Natural killer cell treated with Interleukin-12 subunit alpha and Interleukin-12 subunit beta and Interleukin-15 and Interleukin-18, amount 100 ng/mL, for 72 hours (primary cell): ENCODE measurements at regions not wholly inside any gene's neighbourhood (a gene's known extent, or its start where the extent isn't known, plus 50 kb on each side); places are given as distances from the start of the nearest gene placed in this dataset.

Experiments used
- ATAC-seq, 2 donors: fragments of 150-1000 bp; cut with Tn5 transposase in 1 of 2; sonication (Bioruptor Pico), chemical (Tn5 transposase) in 1 of 2; 2 replicates each; pipeline ENCODE4 v1.10.0; 2021
- DNase-seq: peaks from one replicate; pipeline ENCODE4 v3.0.0; 2022; ENCODE audit warnings: low spot score
- H3K27ac Mint-ChIP-seq, 2 donors: 1 replicate in 1 of 2; 2 replicates in 1 of 2; pipeline ENCODE4 v1.8.0; 2022; ENCODE audit warnings: mixed read lengths in 2 of 2, mild to moderate bottlenecking in 1 of 2, moderate library complexity in 1 of 2
- H3K27me3 Mint-ChIP-seq, 2 donors: 1 replicate in 1 of 2; 2 replicates in 1 of 2; pipeline ENCODE4 v1.8.0; 2022; ENCODE audit warnings: mixed read lengths in 2 of 2
- H3K36me3 Mint-ChIP-seq: one replicate; pipeline ENCODE4 v1.8.0; 2022; ENCODE audit warnings: mixed read lengths
- H3K4me1 Mint-ChIP-seq, 2 donors: 1 replicate in 1 of 2; 2 replicates in 1 of 2; pipeline ENCODE4 v1.8.0; 2022; ENCODE audit warnings: low read depth in 2 of 2, mixed read lengths in 2 of 2, mild to moderate bottlenecking in 1 of 2
- H3K4me3 Mint-ChIP-seq: one replicate; pipeline ENCODE4 v1.8.0; 2022; ENCODE audit warnings: mixed read lengths
- H3K9me3 Mint-ChIP-seq: 2 replicates; pipeline ENCODE4 v1.8.0; 2022; ENCODE audit warnings: mixed read lengths

- ATAC-seq (no peak), DNase-seq (no peak)
- Mint-ChIP-seq H3K4me3 (no peak overlapping the region), H3K27me3 (peaks cover 31 to 45% of the 10 kb centered on the region in 2 donors), H3K27ac (no peak overlapping the region), H3K9me3 (peaks cover 4% of the 10 kb centered on the region), H3K36me3 (no peaks in the 10 kb centered on the region), H3K4me1 (peaks cover 0 to 1% of the 10 kb centered on the region in 2 donors)
Measured at GRCh38 chr4:3700736-3701135, 65.4 kb upstream of the ADRA2C start.

DNA sequence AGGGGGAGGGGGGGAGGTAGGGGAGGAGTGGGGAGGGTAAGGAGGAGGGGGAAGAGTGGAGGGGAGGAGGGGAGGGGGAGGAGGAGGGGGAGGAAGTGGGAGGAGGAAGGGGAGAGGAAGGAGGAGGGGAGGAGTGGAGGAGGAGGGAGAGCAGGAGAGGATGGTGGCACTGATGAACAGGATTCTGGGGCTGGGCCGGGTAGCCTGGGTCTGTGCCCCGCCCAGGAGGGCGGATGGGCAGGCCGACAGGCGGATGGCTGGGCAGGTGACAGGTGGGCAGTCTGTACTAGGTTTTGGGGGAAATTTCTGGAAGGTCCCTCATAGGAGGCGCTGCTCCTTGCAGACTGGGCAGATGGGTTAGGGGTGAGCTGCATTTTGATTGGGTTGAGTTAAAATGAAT lies 66.0 kb upstream of the ADRA2C start:
- peaks cover 31 to 47% of the 10 kb centered on the region in 2 donors for H3K27me3 Mint-ChIP-seq
- H3K4me3 Mint-ChIP-seq: no peak overlapping the region
- ATAC-seq (no peak), DNase-seq (no peak)
- no peaks in the 10 kb centered on the region for H3K36me3 Mint-ChIP-seq
- H3K9me3 Mint-ChIP-seq: peaks cover 4% of the 10 kb centered on the region
- no peak overlapping the region for H3K27ac Mint-ChIP-seq
- H3K4me1 Mint-ChIP-seq: no peaks in the 10 kb centered on the region

DNA sequence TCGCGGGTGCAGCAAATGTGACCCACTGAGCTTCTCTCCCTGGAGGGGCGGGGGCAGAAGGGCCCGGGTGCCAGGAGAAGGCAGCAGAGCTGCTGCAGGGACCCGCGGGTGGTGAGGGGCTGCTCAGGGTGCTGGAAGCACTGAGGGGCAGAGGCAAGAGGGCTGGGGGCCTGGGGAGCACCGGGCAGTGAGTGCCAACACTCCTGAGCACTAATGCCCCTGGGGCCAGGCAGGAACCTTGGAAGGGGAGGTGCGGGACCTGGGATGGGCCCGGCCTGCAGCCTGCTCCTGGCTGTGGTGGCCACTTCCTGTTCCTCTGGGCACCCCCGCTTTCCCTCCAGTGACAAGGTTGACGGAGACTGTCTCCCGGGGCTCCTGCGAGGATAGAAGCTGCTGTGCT lies 66.5 kb upstream of the ADRA2C start:
- Mint-ChIP-seq H3K9me3 (peaks cover 4% of the 10 kb centered on the region), H3K36me3 (no peaks in the 10 kb centered on the region), H3K4me3 (no peak overlapping the region), H3K4me1 (no peaks in the 10 kb centered on the region), H3K27me3 (peaks cover 34 to 52% of the 10 kb centered on the region in 2 donors), H3K27ac (no peak overlapping the region)
- DNase-seq (no peak), ATAC-seq (no peak)

DNA sequence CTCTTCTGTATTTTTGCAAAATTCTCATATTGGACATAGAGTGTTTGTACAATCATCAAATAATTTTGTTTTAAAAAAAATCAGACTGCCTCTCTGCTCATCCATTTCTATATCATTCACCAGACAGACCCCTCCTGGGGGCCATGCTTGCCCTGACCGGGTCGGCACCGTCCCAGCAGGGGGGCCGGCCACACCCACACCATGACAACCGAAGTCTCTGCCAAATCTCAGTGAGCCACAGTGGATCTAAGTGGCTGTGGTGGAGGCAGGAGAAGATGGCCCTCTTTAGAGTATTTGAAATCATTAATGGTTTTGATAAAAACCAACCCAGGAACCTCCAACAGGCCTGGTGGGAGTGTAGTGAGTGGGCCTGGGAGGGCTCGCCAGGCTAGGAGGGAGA lies 66.9 kb upstream of the ADRA2C start:
- Mint-ChIP-seq H3K36me3 (no peaks in the 10 kb centered on the region), H3K4me1 (no peaks in the 10 kb centered on the region), H3K4me3 (no peak overlapping the region), H3K27me3 (peaks cover 32 to 56% of the 10 kb centered on the region in 2 donors), H3K9me3 (peaks cover 4% of the 10 kb centered on the region), H3K27ac (no peak overlapping the region)
- DNase-seq (no peak), ATAC-seq (no peak)

DNA sequence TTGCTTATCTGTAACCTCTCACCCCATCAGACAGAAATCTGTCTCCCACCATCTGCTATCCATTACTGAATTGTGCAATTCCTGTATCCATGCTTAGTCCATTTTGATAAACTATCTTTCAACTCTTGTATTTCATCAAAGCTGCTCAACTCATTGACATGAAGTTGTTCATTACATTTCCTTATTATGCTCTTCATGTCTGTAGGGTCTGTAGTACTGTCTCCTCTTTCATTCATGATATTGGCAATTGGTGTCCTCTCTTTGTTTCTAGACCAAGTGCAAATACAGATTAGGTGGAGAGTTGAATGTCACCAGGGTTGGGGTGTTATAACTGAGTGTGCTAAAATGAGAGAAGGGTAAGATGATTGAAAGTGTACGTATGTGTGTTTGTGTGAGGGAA lies 69.2 kb upstream of the ADRA2C start:
- peaks cover 36 to 70% of the 10 kb centered on the region in 2 donors for H3K27me3 Mint-ChIP-seq
- DNase-seq: no peak
- H3K27ac Mint-ChIP-seq: no peak overlapping the region
- no peaks in the 10 kb centered on the region for H3K36me3 Mint-ChIP-seq
- no peak overlapping the region for H3K4me3 Mint-ChIP-seq
- no peak for ATAC-seq
- H3K4me1 Mint-ChIP-seq: no peaks in the 10 kb centered on the region
- H3K9me3 Mint-ChIP-seq: peaks cover 4% of the 10 kb centered on the region

- Mint-ChIP-seq H3K4me1 (no peaks in the 10 kb centered on the region), H3K36me3 (no peaks in the 10 kb centered on the region), H3K27ac (no peak overlapping the region), H3K27me3 (peaks cover 18 to 33% of the 10 kb centered on the region in 2 donors), H3K4me3 (no peak overlapping the region), H3K9me3 (no peaks in the 10 kb centered on the region)
- ATAC-seq (peak; percentile 46 to 47), DNase-seq (peak; percentile 18)
Measured at GRCh38 chr4:3690551-3691152, 75.5 kb upstream of the ADRA2C start.

- no peaks in the 10 kb centered on the region for H3K36me3 Mint-ChIP-seq
- no peak overlapping the region for H3K27ac Mint-ChIP-seq
- H3K27me3 Mint-ChIP-seq: peaks cover 15 to 31% of the 10 kb centered on the region in 2 donors
- ATAC-seq: no peak
- H3K4me3 Mint-ChIP-seq: no peak overlapping the region
- no peaks in the 10 kb centered on the region for H3K9me3 Mint-ChIP-seq
- peak; percentile 50 for DNase-seq
- no peaks in the 10 kb centered on the region for H3K4me1 Mint-ChIP-seq
Measured at GRCh38 chr4:3689576-3690550, 76.3 kb upstream of the ADRA2C start.

- DNase-seq: peak; percentile 23
- Mint-ChIP-seq H3K4me3 (no peak overlapping the region), H3K36me3 (no peaks in the 10 kb centered on the region), H3K4me1 (no peaks in the 10 kb centered on the region), H3K27me3 (peaks cover 15 to 23% of the 10 kb centered on the region in 2 donors), H3K9me3 (no peaks in the 10 kb centered on the region), H3K27ac (no peak overlapping the region)
- ATAC-seq: no peak
Measured at GRCh38 chr4:3689006-3689405, 77.2 kb upstream of the ADRA2C start.

DNA sequence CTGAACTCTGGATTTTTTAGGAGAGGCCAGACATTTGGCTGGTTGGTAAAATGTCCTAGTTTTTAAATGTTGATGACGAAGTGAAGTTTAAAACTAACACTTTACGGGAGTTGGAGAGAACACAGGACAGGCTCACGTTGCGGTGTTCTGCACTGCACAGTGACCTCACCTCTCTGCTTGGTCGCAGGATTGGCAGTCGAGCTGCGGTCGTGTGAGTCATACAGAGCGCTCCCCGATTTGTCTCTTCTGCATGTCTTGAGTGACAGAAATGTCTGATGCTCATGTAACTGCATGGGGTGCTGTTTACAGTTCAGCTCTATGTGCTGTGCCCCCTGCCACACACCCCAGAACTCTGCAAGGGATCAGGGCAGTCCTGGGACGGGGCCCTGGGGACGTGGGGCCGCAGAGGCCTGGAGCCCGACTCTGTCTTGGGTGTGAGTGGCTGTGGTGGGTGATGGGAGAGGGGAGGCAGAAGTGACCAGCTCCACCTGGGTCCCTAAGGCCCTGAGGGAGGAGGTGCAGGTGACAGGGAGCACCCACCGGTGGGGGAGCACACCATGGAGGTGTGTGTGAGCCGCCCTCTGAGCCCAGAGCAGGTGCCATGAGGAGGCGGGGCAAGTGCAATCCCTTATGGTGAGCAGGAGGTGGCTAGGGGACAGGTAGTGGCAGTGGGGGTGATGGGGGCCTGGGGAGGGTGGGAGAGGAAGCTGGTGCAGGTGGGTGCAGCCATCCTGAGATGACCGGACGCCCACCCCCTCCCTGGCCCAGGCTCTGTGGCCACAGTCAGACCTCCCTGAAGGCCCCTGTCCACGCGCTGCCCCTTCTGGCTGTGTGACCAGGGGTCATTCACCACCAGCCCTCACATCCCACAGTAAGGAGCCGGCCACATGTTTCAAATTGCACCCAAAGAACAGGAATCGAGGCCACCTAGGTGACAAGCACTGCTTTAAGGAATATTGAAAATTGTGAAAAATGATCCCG lies 77.9 kb upstream of the ADRA2C start:
- DNase-seq: peak; percentile 46
- no peak overlapping the region for H3K27ac Mint-ChIP-seq
- peak in 1 of 2 donors; percentile 17 for ATAC-seq
- H3K9me3 Mint-ChIP-seq: no peaks in the 10 kb centered on the region
- no peak overlapping the region for H3K4me3 Mint-ChIP-seq
- H3K36me3 Mint-ChIP-seq: no peaks in the 10 kb centered on the region
- no peaks in the 10 kb centered on the region for H3K4me1 Mint-ChIP-seq
- H3K27me3 Mint-ChIP-seq: peaks cover 12 to 16% of the 10 kb centered on the region in 2 donors

DNA sequence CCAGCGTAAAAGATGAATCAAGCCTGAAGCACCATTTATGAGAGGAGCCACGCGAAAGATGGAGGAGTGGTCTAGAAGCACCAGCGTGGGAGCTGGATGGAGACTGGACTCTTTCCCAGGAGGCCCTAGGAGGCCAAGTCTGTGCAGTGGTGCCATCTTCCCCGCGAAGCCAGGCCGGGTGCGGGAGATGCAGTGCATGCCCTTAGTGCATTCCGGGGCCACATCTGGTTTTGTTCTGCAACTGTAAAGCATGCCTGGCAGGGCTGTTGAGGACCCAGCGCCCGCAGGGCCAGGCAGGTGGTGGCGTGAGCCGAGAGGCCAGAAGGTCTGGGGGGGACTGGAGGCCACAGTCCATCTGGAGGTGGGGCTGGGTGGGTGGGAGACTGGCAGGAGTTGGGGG lies 78.6 kb upstream of the ADRA2C start:
- Mint-ChIP-seq H3K36me3 (no peaks in the 10 kb centered on the region), H3K9me3 (no peaks in the 10 kb centered on the region), H3K27ac (no peak overlapping the region), H3K27me3 (peaks cover 8 to 12% of the 10 kb centered on the region in 2 donors), H3K4me3 (no peak overlapping the region), H3K4me1 (no peaks in the 10 kb centered on the region)
- peak; percentile 48 for DNase-seq
- no peak for ATAC-seq

- Mint-ChIP-seq H3K4me1 (no peaks in the 10 kb centered on the region), H3K4me3 (no peak overlapping the region), H3K36me3 (no peaks in the 10 kb centered on the region), H3K27ac (no peak overlapping the region), H3K9me3 (no peaks in the 10 kb centered on the region), H3K27me3 (peaks cover 8 to 12% of the 10 kb centered on the region in 2 donors)
- DNase-seq (no peak), ATAC-seq (no peak)
Measured at GRCh38 chr4:3686753-3687152, 79.4 kb upstream of the ADRA2C start.

DNA sequence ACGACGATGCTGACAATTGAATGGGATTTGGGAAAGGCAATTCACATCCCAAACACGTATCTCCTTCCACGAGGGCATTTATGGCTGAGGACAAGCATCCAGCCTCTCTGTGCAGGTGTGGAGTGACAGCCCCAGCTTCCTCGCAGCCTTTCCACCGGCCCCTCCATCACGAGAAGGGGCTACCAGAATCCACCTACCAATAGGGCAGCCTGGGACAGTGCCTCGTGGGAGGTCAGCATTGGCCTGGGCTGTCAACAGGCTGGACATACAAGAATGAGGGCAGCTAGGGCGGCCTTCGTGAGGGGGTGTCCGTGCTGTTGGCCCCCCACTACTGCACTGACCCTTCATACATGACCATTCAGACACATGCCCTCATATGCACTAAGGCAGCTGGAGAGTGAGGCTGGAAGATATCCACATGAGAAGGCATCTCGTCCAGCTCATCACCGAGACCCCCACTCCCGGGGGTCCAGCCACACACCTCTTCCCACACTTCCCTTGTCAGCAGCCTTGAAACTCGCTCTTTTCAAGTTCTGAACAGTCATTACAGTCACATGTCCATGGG lies 81.0 kb upstream of the ADRA2C start:
- H3K27me3 Mint-ChIP-seq: peaks cover 8 to 12% of the 10 kb centered on the region in 2 donors
- DNase-seq: peak; percentile 29
- H3K27ac Mint-ChIP-seq: no peak overlapping the region
- H3K4me1 Mint-ChIP-seq: no peaks in the 10 kb centered on the region
- H3K4me3 Mint-ChIP-seq: no peak overlapping the region
- no peaks in the 10 kb centered on the region for H3K36me3 Mint-ChIP-seq
- no peaks in the 10 kb centered on the region for H3K9me3 Mint-ChIP-seq
- ATAC-seq: no peak

- H3K36me3 Mint-ChIP-seq: no peaks in the 10 kb centered on the region
- ATAC-seq: no peak
- no peak overlapping the region for H3K27ac Mint-ChIP-seq
- no peak overlapping the region for H3K4me3 Mint-ChIP-seq
- DNase-seq: peak; percentile 53
- no peaks in the 10 kb centered on the region for H3K4me1 Mint-ChIP-seq
- no peaks in the 10 kb centered on the region for H3K9me3 Mint-ChIP-seq
- H3K27me3 Mint-ChIP-seq: peaks cover 8 to 12% of the 10 kb centered on the region in 2 donors
Measured at GRCh38 chr4:3684546-3684945, 81.6 kb upstream of the ADRA2C start.
